Loucy (cell line): ENCODE measurements at regions not wholly inside any gene's neighbourhood (a gene's known extent, or its start where the extent isn't known, plus 50 kb on each side); places are given as distances from the start of the nearest gene placed in this dataset.

Experiments used
- CTCF ChIP-seq: fragments of 200-600 bp; sonication (generic); conservative IDR thresholded peaks from 2 replicates; pipeline ENCODE4 v1.5.1; 2014; ENCODE audit warnings: mild to moderate bottlenecking, antibody characterized with exemption, low read length
- EZH2phosphoT487 ChIP-seq: fragments of 200-600 bp; IDR thresholded peaks from 2 replicates; pipeline ENCODE4 v1.6.1; 2018; ENCODE audit warnings: antibody characterized with exemption, mild to moderate bottlenecking, moderate library complexity, borderline replicate concordance

GRCh38 chr6:74075896-74076295, 379.9 kb downstream of the CD109 start:
- TF ChIP-seq CTCF (no peak), EZH2phosphoT487 (no peak)
